IMR-90 (cell line): ENCODE measurements at regions not wholly inside any gene's neighbourhood (a gene's known extent, or its start where the extent isn't known, plus 50 kb on each side); places are given as distances from the start of the nearest gene placed in this dataset.

Experiments
- ATAC-seq: fragments of 200-7000 bp; cut with Tn5 transposase; 2 replicates; pipeline ENCODE4 v1.9.1; 2020; ENCODE audit warnings: low read depth, mild to moderate bottlenecking, moderate library complexity
- BruUV-seq: library from RNA; stranded (reverse); fragments of 400-500 nt; replicated peaks from 2 replicates; lab custom pipeline; 2021; lab: Mats Ljungman, UMichigan
- CTCF ChIA-PET: fragments of 300-600 bp; formaldehyde crosslinking; extraction: SDS; loops from one replicate; lab custom pipeline; 2021; ENCODE audit warnings: antibody characterized with exemption; lab: Yijun Ruan, JAX
- POLR2A ChIA-PET: fragments of 300-600 bp; sonication (Branson Sonifier 250); formaldehyde crosslinking; loops from one replicate; lab custom pipeline; 2022; ENCODE audit warnings: antibody characterized with exemption; ENCODE audit not compliant: unreplicated experiment; lab: Charles Lee
- DNase-seq: peaks from one replicate; pipeline ENCODE4 v3.0.0; 2013
- H2AFZ ChIP-seq: replicated peaks from 2 replicates; pipeline ENCODE3; 2013; ENCODE audit warnings: low read length, mild to moderate bottlenecking; ENCODE audit not compliant: poor library complexity
- H2AK5ac ChIP-seq: 2 replicates; pipeline ENCODE4 v1.6.1; 2013; ENCODE audit warnings: low read depth, low read length, inconsistent platforms
- H2AK9ac ChIP-seq: replicated peaks from 2 replicates; pipeline ENCODE3; 2013; ENCODE audit warnings: mild to moderate bottlenecking, low read depth, low read length, moderate library complexity; ENCODE audit not compliant: poor library complexity
- H2BK120ac ChIP-seq: 2 replicates; pipeline ENCODE4 v1.6.1; 2013; ENCODE audit warnings: low read depth, low read length, inconsistent platforms
- H2BK15ac ChIP-seq: 3 replicates; pipeline ENCODE4 v1.6.1; 2013; ENCODE audit warnings: low read depth, low read length, inconsistent platforms
- H2BK20ac ChIP-seq: 2 replicates; pipeline ENCODE4 v1.6.1; 2013; ENCODE audit warnings: low read depth, mild to moderate bottlenecking, inconsistent platforms, low read length, moderate library complexity
- H2BK5ac ChIP-seq: 2 replicates; pipeline ENCODE4 v1.6.1; 2013; ENCODE audit warnings: mild to moderate bottlenecking, low read depth, low read length, inconsistent platforms; ENCODE audit not compliant: poor library complexity, severe bottlenecking
- H3K14ac ChIP-seq: replicated peaks from 2 replicates; pipeline ENCODE4 v1.6.1; 2013; ENCODE audit warnings: low read depth, low read length, inconsistent platforms
- H3K18ac ChIP-seq: 2 replicates; pipeline ENCODE4 v1.6.1; 2013; ENCODE audit warnings: low read depth, low read length, control low read depth
- H3K23ac ChIP-seq: 2 replicates; pipeline ENCODE4 v1.6.1; 2013; ENCODE audit warnings: low read depth, low read length, inconsistent platforms
- H3K27ac ChIP-seq: 2 replicates; pipeline ENCODE4 v1.5.1; 2013; ENCODE audit warnings: mild to moderate bottlenecking, control low read depth, low read length; ENCODE audit not compliant: insufficient read depth
- H3K27me3 ChIP-seq: 2 replicates; pipeline ENCODE4 v1.6.1; 2013; ENCODE audit warnings: low read length; ENCODE audit not compliant: control insufficient read depth, insufficient read depth
- H3K36me3 ChIP-seq: 2 replicates; pipeline ENCODE4 v1.6.1; 2013; ENCODE audit warnings: low read length, mixed read lengths; ENCODE audit not compliant: control insufficient read depth, insufficient read depth
- H3K4ac ChIP-seq: 2 replicates; pipeline ENCODE4 v1.6.1; 2013; ENCODE audit warnings: low read depth, low read length, inconsistent platforms
- H3K4me1 ChIP-seq: 2 replicates; pipeline ENCODE4 v1.6.1; 2013; ENCODE audit warnings: low read length, mixed read lengths; ENCODE audit not compliant: control insufficient read depth, insufficient read depth
- H3K4me2 ChIP-seq: 2 replicates; pipeline ENCODE4 v1.6.1; 2013; ENCODE audit warnings: low read depth, mild to moderate bottlenecking, control low read depth, low read length, moderate library complexity
- H3K4me3 ChIP-seq: 2 replicates; pipeline ENCODE4 v1.5.1; 2013; ENCODE audit warnings: low read depth, mild to moderate bottlenecking, control low read depth, low read length, moderate library complexity; ENCODE audit not compliant: insufficient read depth
- H3K56ac ChIP-seq: 2 replicates; pipeline ENCODE4 v1.6.1; 2013; ENCODE audit warnings: low read length, inconsistent platforms; ENCODE audit not compliant: insufficient read depth; ENCODE audit errors: extremely low read depth
- H3K79me1 ChIP-seq, 2 experiments: 2 replicates each; pipeline ENCODE4 v1.6.1; 2013; ENCODE audit warnings: low read length in 2 of 2, inconsistent platforms in 1 of 2, low read depth in 1 of 2
- H3K9ac ChIP-seq: 2 replicates; pipeline ENCODE4 v1.6.1; 2013; ENCODE audit warnings: low read depth, low read length, control low read depth
- H3K9me1 ChIP-seq: 2 replicates; pipeline ENCODE4 v1.6.1; 2013; ENCODE audit warnings: low read length, inconsistent platforms; ENCODE audit not compliant: insufficient read depth
- H3K9me3 ChIP-seq: 2 replicates; pipeline ENCODE4 v1.6.1; 2013; ENCODE audit warnings: low read length; ENCODE audit not compliant: control insufficient read depth, insufficient read depth
- H4K20me1 ChIP-seq: 2 replicates; pipeline ENCODE4 v1.6.1; 2013; ENCODE audit warnings: low read length, inconsistent platforms; ENCODE audit not compliant: insufficient read depth
- H4K5ac ChIP-seq: 2 replicates; pipeline ENCODE4 v1.6.1; 2013; ENCODE audit warnings: mild to moderate bottlenecking, low read depth, low read length, control low read depth
- H4K8ac ChIP-seq, 2 experiments: 2 replicates each; pipeline ENCODE4 v1.6.1; 2013; ENCODE audit warnings: low read depth in 2 of 2, low read length in 2 of 2, control low read depth in 1 of 2, inconsistent platforms in 1 of 2
- H4K91ac ChIP-seq: 2 replicates; pipeline ENCODE4 v1.6.1; 2013; ENCODE audit warnings: low read depth, low read length, inconsistent platforms; ENCODE audit not compliant: insufficient read depth
- BHLHE40 ChIP-seq: fragments of 150-350 bp; IDR thresholded peaks from 2 replicates; pipeline ENCODE4 v1.6.1; 2016; ENCODE audit warnings: mild to moderate bottlenecking, low read depth, low read length
- CEBPB ChIP-seq: IDR thresholded peaks from 2 replicates; pipeline ENCODE4 v1.6.1; 2012; ENCODE audit warnings: low read depth, low read length, improper control_type of control experiment
- CHD1 ChIP-seq: IDR thresholded peaks from 2 replicates; pipeline ENCODE4 v1.6.1; 2012; ENCODE audit warnings: low read depth, low read length, improper control_type of control experiment
- MAZ ChIP-seq: IDR thresholded peaks from 2 replicates; pipeline ENCODE4 v1.6.1; 2012; ENCODE audit warnings: low read depth, mild to moderate bottlenecking, low read length, improper control_type of control experiment, moderate library complexity, borderline replicate concordance
- POLR2A ChIP-seq: IDR thresholded peaks from 2 replicates; pipeline ENCODE4 v1.6.1; 2012; ENCODE audit warnings: mild to moderate bottlenecking, low read depth, low read length
- RAD21 ChIP-seq: IDR thresholded peaks from 2 replicates; pipeline ENCODE4 v1.6.1; 2012; ENCODE audit warnings: low read length, improper control_type of control experiment
- RCOR1 ChIP-seq: IDR thresholded peaks from 2 replicates; pipeline ENCODE4 v1.6.1; 2012; ENCODE audit warnings: mild to moderate bottlenecking, low read length, improper control_type of control experiment; ENCODE audit not compliant: insufficient replicate concordance
- WGBS, 2 experiments: methylation state at CpG; one replicate each; pipeline versions ENCODE4 v1.1.5 to v1.1.7; 2013; ENCODE audit warnings: missing lambda C conversion rate in 2 of 2; ENCODE audit not compliant: insufficient read length in 1 of 2; ENCODE audit errors: extremely low coverage in 2 of 2; 5-methylcytosine and 5-hydroxymethylcytosine counted together
- dilution Hi-C: fragments of 300-500 bp; cut with HindIII; formaldehyde crosslinking; loops from one replicate; pipeline ENCODE4 v1.14.3; 2018; ENCODE audit warnings: low sequenced_read_pairs; ENCODE audit not compliant: unreplicated experiment
- in situ Hi-C: fragments of 300-500 bp; cut with MboI; formaldehyde crosslinking; loops from 3 replicates; pipeline ENCODE4 v1.14.3; 2019; ENCODE audit warnings: low sequenced_read_pairs, inconsistent platforms, mixed read lengths
- intact Hi-C: fragments of 100-400 bp; cut with micrococcal nuclease; formaldehyde crosslinking; loops from 2 replicates; pipeline ENCODE4 v1.10.0; 2022
- TF ChIP-seq, protein P1 (sequence below): fragments of 150-350 bp; IDR thresholded peaks from 2 replicates; pipeline ENCODE4 v1.6.1; 2016; ENCODE audit warnings: low read depth, mild to moderate bottlenecking, low read length, moderate library complexity, borderline replicate concordance
- TF ChIP-seq, protein P2 (sequence below): conservative IDR thresholded peaks from 2 replicates; pipeline ENCODE4 v1.5.1; 2012; ENCODE audit warnings: mild to moderate bottlenecking, low read depth, low read length, improper control_type of control experiment

DNA sequence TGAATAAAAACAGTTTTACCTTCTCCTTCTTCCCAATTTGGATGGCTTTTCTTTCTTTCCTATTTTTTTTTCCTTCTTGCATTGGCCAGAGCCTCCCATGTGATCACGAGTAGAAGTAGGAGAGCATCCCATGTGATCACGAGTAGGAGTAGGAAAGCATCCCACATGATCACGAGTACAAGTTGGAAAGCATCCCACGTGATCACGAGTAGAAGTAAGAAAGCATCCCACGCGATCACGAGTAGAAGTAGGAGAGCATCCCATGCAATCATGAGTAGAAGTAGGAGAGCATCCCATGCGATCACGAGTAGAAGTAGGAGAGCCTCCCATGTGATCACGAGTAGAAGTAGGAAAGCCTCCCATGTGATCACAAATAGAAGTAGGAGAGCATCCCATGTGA lies 218.6 kb downstream of the DLL1 start:
- Histone ChIP-seq H3K27me3 (no peaks in the 10 kb centered on the region), H3K9ac (no peak overlapping the region), H3K79me1 (no peaks in the 10 kb centered on the region), H2AK5ac (no peak overlapping the region), H2AFZ (no peak overlapping the region), H3K18ac (no peak overlapping the region), H3K56ac (no peak overlapping the region), H4K8ac (no peak overlapping the region), H2BK15ac (no peak overlapping the region), H3K9me3 (peaks cover 39% of the 10 kb centered on the region), H3K4me3 (no peak overlapping the region), H3K4me1 (no peaks in the 10 kb centered on the region), H3K23ac (no peak overlapping the region), H3K36me3 (no peaks in the 10 kb centered on the region), H2BK5ac (no peak overlapping the region), H2BK120ac (no peak overlapping the region), H2AK9ac (no peak overlapping the region), H3K9me1 (no peaks in the 10 kb centered on the region), H3K4ac (no peak overlapping the region), H2BK20ac (no peak overlapping the region), H4K5ac (no peak overlapping the region), H3K27ac (no peak overlapping the region), H3K14ac (no peak overlapping the region), H4K91ac (no peak overlapping the region), H4K20me1 (no peaks in the 10 kb centered on the region), H3K4me2 (no peak overlapping the region)
- DNase-seq (no peak), ATAC-seq (no peak)
- intact Hi-C loops (no loop called here), dilution Hi-C loops (no loop called here), in situ Hi-C loops (no loop called here)
- BruUV-seq = no TSS peak
- 50% methylated on average over 2 of the region's 11 CpGs; no CpG with 5 or more reads in 1 of the 2 experiments for WGBS, 2 experiments
- CTCF ChIA-PET = no interaction called here
- POLR2A ChIA-PET = no interaction called here
- TF ChIP-seq, protein P1, sequence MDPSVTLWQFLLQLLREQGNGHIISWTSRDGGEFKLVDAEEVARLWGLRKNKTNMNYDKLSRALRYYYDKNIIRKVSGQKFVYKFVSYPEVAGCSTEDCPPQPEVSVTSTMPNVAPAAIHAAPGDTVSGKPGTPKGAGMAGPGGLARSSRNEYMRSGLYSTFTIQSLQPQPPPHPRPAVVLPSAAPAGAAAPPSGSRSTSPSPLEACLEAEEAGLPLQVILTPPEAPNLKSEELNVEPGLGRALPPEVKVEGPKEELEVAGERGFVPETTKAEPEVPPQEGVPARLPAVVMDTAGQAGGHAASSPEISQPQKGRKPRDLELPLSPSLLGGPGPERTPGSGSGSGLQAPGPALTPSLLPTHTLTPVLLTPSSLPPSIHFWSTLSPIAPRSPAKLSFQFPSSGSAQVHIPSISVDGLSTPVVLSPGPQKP = no peak
- no peak for TF ChIP-seq BHLHE40
- TF ChIP-seq CHD1 = no peak
- TF ChIP-seq, protein P2, sequence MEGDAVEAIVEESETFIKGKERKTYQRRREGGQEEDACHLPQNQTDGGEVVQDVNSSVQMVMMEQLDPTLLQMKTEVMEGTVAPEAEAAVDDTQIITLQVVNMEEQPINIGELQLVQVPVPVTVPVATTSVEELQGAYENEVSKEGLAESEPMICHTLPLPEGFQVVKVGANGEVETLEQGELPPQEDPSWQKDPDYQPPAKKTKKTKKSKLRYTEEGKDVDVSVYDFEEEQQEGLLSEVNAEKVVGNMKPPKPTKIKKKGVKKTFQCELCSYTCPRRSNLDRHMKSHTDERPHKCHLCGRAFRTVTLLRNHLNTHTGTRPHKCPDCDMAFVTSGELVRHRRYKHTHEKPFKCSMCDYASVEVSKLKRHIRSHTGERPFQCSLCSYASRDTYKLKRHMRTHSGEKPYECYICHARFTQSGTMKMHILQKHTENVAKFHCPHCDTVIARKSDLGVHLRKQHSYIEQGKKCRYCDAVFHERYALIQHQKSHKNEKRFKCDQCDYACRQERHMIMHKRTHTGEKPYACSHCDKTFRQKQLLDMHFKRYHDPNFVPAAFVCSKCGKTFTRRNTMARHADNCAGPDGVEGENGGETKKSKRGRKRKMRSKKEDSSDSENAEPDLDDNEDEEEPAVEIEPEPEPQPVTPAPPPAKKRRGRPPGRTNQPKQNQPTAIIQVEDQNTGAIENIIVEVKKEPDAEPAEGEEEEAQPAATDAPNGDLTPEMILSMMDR = no peak
- no peak for TF ChIP-seq RAD21
- no peak for TF ChIP-seq POLR2A
- TF ChIP-seq RCOR1 = no peak
- no peak for TF ChIP-seq CEBPB
- no peak for TF ChIP-seq MAZ
